Smooth muscle cell of the brain vasculature (primary cell): ENCODE measurements at regions not wholly inside any gene's neighbourhood (a gene's known extent, or its start where the extent isn't known, plus 50 kb on each side); places are given as distances from the start of the nearest gene placed in this dataset.

Experiments used
- DNase-seq: peaks from one replicate; pipeline ENCODE4 v3.0.0-alpha.2; 2012; ENCODE audit warnings: low read depth, low spot score

GRCh38 chr4:119933606-119934005 lies 133.0 kb downstream of the MAD2L1 start:
- DNase-seq = no peak

GRCh38 chr4:119932277-119932676 lies 134.4 kb downstream of the MAD2L1 start:
- no peak for DNase-seq

GRCh38 chr4:119930546-119930945 lies 136.1 kb downstream of the MAD2L1 start:
- no peak for DNase-seq

- no peak for DNase-seq
Observed at GRCh38 chr4:119921830-119922229, 144.8 kb downstream of the MAD2L1 start.

GRCh38 chr4:119906277-119906676 lies 160.4 kb downstream of the MAD2L1 start:
- DNase-seq = no peak

GRCh38 chr4:119898211-119898610 lies 168.4 kb downstream of the MAD2L1 start:
- DNase-seq = no peak

- DNase-seq = peak; percentile 21
Observed at GRCh38 chr4:119897260-119897659, 169.4 kb downstream of the MAD2L1 start.

- DNase-seq = no peak
Observed at GRCh38 chr4:119894650-119895208, 171.9 kb downstream of the MAD2L1 start.

GRCh38 chr4:119873794-119874325 lies 192.8 kb downstream of the MAD2L1 start:
- no peak for DNase-seq

GRCh38 chr4:119873132-119873531 lies 193.5 kb downstream of the MAD2L1 start:
- DNase-seq = no peak

- no peak for DNase-seq
Observed at GRCh38 chr4:119872371-119873016, 194.2 kb downstream of the MAD2L1 start.

GRCh38 chr4:119870856-119871255 lies 195.8 kb downstream of the MAD2L1 start:
- no peak for DNase-seq

- no peak for DNase-seq
Observed at GRCh38 chr4:119865789-119866188, 200.9 kb downstream of the MAD2L1 start.

GRCh38 chr4:119865389-119865788 lies 201.3 kb downstream of the MAD2L1 start:
- no peak for DNase-seq

- no peak for DNase-seq
Observed at GRCh38 chr4:119861731-119862130, 204.9 kb downstream of the MAD2L1 start.

- DNase-seq = no peak
Observed at GRCh38 chr4:119858176-119858575, 208.5 kb downstream of the MAD2L1 start.

- DNase-seq = no peak
Observed at GRCh38 chr4:119854364-119854763, 212.3 kb downstream of the MAD2L1 start.

- DNase-seq = no peak
Observed at GRCh38 chr4:119851649-119852048, 215.0 kb downstream of the MAD2L1 start.

GRCh38 chr4:119841361-119841760 lies 212.8 kb upstream of the PDE5A start:
- DNase-seq = no peak

- peak; percentile 13 for DNase-seq
Observed at GRCh38 chr4:119835613-119835910, 207.0 kb upstream of the PDE5A start.

GRCh38 chr4:119834906-119835612 lies 206.5 kb upstream of the PDE5A start:
- DNase-seq = no peak

- DNase-seq = peak; percentile 70
Observed at GRCh38 chr4:119833611-119834010, 205.0 kb upstream of the PDE5A start.

GRCh38 chr4:119832776-119833175 lies 204.2 kb upstream of the PDE5A start:
- DNase-seq = no peak
